ENCODE measurements at regions not wholly inside any gene's neighbourhood (a gene's known extent, or its start where the extent isn't known, plus 50 kb on each side); places are given as distances from the start of the nearest gene placed in this dataset.

- no peaks in the 10 kb centered on the region for H3K27me3 ChIP-seq (ENCODE audit: control insufficient read depth in 2 of 2, insufficient read depth in 2 of 2, low read length in 2 of 2)
- no peak overlapping the region for H3K4me2 ChIP-seq (replicated peaks; ENCODE audit: extremely low read depth, low read length, poor library complexity, severe bottlenecking)
- Mint-ChIP-seq H3K36me3 (no peaks in the 10 kb centered on the region), H3K4me3 (no peak overlapping the region), H3K4me1 (peaks cover 3% of the 10 kb centered on the region), H3K27me3 (ENCODE audit: low read depth in 3 of 3) (peaks cover 1 to 6% (median 5%) of the 10 kb centered on the region in 3 donors), H3K27ac (peak overlapping the region in 1 of 7 donors; percentile 43), H3K9me3 (no peaks in the 10 kb centered on the region)
- H3K36me3 ChIP-seq (replicated peaks in 1 of 2; ENCODE audit: control insufficient read depth in 1 of 2, insufficient read depth in 2 of 2, low read length in 2 of 2) = no peaks in the 10 kb centered on the region
- H3K79me2 ChIP-seq (ENCODE audit: insufficient read depth, low read length) = no peaks in the 10 kb centered on the region
- no peak for DNase-seq
- intact Hi-C loops (cut with micrococcal nuclease) = no loop called here
- TF ChIP-seq CTCF (IDR thresholded peaks at IDR 0.05) = no peak
- no peaks in the 10 kb centered on the region for H4K20me1 ChIP-seq (ENCODE audit: insufficient read depth, low read length)
- no peak overlapping the region for H2AFZ ChIP-seq (ENCODE audit: insufficient read depth, low read depth, low read length, poor library complexity, severe bottlenecking)
- no peaks in the 10 kb centered on the region for H3K9me3 ChIP-seq (replicated peaks in 1 of 2; ENCODE audit: control insufficient read depth in 1 of 2, insufficient read depth in 1 of 2, low read length in 2 of 2)
- no peak overlapping the region for H3K9ac ChIP-seq (ENCODE audit: insufficient read depth, low read length, poor library complexity, severe bottlenecking)
- no peaks in the 10 kb centered on the region for H3K4me1 ChIP-seq (ENCODE audit: control insufficient read depth in 1 of 2, insufficient read depth in 2 of 2, low read length in 2 of 2)
- H3K4me3 ChIP-seq (replicated peaks in 1 of 3; ENCODE audit: low read depth in 2 of 3, low read length in 3 of 3) = no peak overlapping the region
- H3K27ac ChIP-seq (ENCODE audit: low read depth in 1 of 2, low read length in 2 of 2) = no peak overlapping the region
Measured at GRCh38 chr12:47410383-47410782, 295.4 kb downstream of the RPAP3 start.

GRCh38 chr12:47409310-47409987 is 296.4 kb downstream of the RPAP3 start:
- Histone ChIP-seq H3K4me1 (ENCODE audit: control insufficient read depth in 1 of 2, insufficient read depth in 2 of 2, low read length in 2 of 2) (no peaks in the 10 kb centered on the region), H3K79me2 (ENCODE audit: insufficient read depth, low read length) (no peaks in the 10 kb centered on the region), H3K36me3 (replicated peaks in 1 of 2; ENCODE audit: control insufficient read depth in 1 of 2, insufficient read depth in 2 of 2, low read length in 2 of 2) (no peaks in the 10 kb centered on the region), H3K27ac (ENCODE audit: low read depth in 1 of 2, low read length in 2 of 2) (no peak overlapping the region), H3K9me3 (replicated peaks in 1 of 2; ENCODE audit: control insufficient read depth in 1 of 2, insufficient read depth in 1 of 2, low read length in 2 of 2) (no peaks in the 10 kb centered on the region), H2AFZ (ENCODE audit: insufficient read depth, low read depth, low read length, poor library complexity, severe bottlenecking) (no peak overlapping the region), H3K4me3 (replicated peaks in 1 of 3; ENCODE audit: low read depth in 2 of 3, low read length in 3 of 3) (no peak overlapping the region), H3K27me3 (ENCODE audit: control insufficient read depth in 2 of 2, insufficient read depth in 2 of 2, low read length in 2 of 2) (no peaks in the 10 kb centered on the region), H3K9ac (ENCODE audit: insufficient read depth, low read length, poor library complexity, severe bottlenecking) (no peak overlapping the region), H3K4me2 (replicated peaks; ENCODE audit: extremely low read depth, low read length, poor library complexity, severe bottlenecking) (no peak overlapping the region), H4K20me1 (ENCODE audit: insufficient read depth, low read length) (no peaks in the 10 kb centered on the region)
- intact Hi-C loops (cut with micrococcal nuclease) = loop anchor here (5.0 to 10.0 kb wide), 3 partner anchors 55 to 377 kb away; no protein-coding TSS in a partner anchor
- Mint-ChIP-seq H3K9me3 (peaks cover 0 to 1% (median 0%) of the 10 kb centered on the region in 7 donors), H3K36me3 (no peaks in the 10 kb centered on the region), H3K4me1 (peaks cover 3% of the 10 kb centered on the region), H3K4me3 (no peak overlapping the region), H3K27ac (no peak overlapping the region), H3K27me3 (ENCODE audit: low read depth in 3 of 3) (peaks cover 1 to 6% (median 5%) of the 10 kb centered on the region in 3 donors)
- no peak for DNase-seq
- WGBS (ENCODE audit: insufficient coverage) = 92% methylated on average over 3 of the region's 4 CpGs
- TF ChIP-seq CTCF (IDR thresholded peaks at IDR 0.05) = no peak

All from CD14-positive monocyte (primary cell).